ENCODE measurements at regions not wholly inside any gene's neighbourhood (a gene's known extent, or its start where the extent isn't known, plus 50 kb on each side); places are given as distances from the start of the nearest gene placed in this dataset.
"Not testable (repeated sequence)": the region's sequence is repeated elsewhere in the genome, so short reads cannot be mapped to it uniquely, and the experiment has no call there.

- DNase-seq (ENCODE audit: low spot score): no peak
- intact Hi-C loops (cut with DNase I): no loop called here
Observed at GRCh38 chr6:81384921-81385320, 367.6 kb downstream of the TENT5A start.

- intact Hi-C loops (cut with DNase I): no loop called here
- no peak for DNase-seq (ENCODE audit: low spot score)
Observed at GRCh38 chr6:81383472-81383871, 369.0 kb downstream of the TENT5A start.

DNA sequence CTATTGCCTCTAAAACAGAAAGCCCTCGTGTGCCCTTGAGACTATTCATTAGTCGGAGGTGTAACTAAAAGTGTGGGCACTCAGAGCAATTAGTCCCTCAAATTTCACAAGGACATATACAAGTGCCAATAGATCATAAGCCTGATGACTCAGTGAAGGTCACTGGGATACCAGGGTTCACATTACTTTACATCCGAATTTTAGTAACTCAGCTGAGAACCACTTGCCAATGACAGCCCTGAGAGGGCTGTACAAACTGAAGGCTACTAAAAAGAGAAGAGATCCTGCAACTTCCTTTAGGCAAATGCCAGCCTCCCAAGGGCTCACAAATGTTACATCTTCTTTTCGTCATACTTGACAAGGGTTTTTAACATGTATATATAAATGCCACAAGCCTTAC, 369.6 kb downstream of the TENT5A start:
- intact Hi-C loops (cut with DNase I): no loop called here

GRCh38 chr6:81381382-81381916, 371.0 kb downstream of the TENT5A start:
- intact Hi-C loops (cut with DNase I): no loop called here
- no peak for DNase-seq (ENCODE audit: low spot score)

More for the DNA sequence above, 369.6 kb downstream of the TENT5A start:
- no peak for DNase-seq (ENCODE audit: low spot score)

DNA sequence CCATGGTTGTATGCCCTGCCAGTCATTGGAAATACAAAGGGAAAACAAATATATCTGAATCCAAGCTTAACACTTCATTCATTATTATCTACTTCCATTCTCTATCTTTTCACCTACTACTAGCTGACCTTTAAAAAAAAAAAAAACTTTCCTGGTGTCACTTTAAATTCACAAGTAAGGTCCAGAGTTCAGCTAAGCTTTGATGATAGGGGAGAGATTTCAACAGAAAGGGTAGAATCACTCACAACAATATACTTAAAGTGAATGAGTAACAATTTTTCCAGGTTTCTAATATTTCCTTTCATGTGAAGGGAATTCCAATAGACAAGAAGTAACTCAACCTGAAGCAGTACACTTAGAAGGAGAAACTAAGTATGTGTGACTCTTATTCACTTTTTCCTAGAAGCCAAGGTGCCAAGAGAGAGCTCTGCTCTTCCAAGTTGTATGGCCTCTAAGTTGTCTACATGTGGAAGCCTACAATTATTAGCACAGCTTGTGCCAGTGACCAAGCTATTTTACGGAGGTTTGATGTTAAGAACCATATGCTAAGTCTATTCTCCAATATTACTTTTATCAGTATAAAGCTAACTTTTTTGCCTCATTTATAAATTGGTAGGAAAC, 371.7 kb downstream of the TENT5A start:
- intact Hi-C loops (cut with DNase I): no loop called here
- no peak for DNase-seq (ENCODE audit: low spot score)

DNA sequence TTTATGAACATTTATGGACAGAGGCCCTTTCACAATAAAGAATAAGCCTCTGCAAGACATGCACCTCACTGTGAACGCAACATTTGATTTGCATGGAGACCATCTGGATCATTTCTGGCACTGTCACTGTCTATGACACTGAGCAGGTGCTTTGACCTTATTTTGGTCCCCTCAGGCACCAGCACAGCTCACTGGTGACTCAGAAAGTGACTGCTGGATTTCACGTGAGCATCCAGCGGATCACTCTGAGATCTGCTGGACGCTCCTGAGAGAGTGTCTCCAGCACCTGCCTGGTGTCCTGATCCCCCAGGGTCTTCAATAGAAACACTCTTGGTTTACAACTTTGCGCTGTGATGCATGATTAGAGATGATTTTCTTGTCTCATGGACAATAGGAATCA, 375.7 kb downstream of the TENT5A start:
- intact Hi-C loops (cut with DNase I): no loop called here
- DNase-seq (ENCODE audit: low spot score): peak; percentile 51

DNA sequence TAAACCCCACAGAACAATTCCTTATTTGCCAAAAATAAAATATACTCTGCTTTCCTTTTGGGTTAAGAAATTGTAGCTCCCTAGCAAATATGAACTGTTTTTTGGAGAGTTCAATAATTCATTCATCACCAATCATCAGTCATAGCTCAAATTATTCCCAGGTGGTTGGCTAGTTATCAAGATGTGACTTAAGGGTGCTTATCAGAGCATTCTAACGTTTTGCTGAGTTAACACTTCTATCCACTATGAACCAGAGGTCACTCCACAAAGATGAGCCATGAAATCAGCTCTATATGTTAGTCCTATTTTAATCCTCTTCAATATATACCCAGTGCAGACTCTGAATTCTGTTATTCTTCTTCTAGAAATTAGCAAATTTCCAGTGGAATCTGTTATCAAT, 379.1 kb downstream of the TENT5A start:
- DNase-seq (ENCODE audit: low spot score): no peak
- intact Hi-C loops (cut with DNase I): no loop called here

DNA sequence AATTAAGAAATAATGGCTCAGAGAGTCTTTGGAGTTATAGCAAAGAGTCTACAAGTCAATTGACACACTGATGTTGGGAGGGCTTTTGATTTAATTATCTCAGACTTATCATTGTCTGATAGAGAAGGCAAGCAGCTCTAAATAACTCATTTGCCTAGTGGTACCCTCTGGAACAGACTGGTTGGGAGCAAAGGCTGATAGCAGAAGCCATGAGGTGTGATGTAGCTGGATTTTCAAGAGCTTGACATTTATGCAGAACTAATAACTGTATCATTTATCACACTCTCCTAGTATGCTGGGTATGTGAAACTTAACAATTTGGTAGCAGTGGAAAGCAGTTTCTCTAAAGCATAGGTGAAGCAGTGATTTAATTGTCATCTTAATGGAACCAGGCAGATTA, 380.6 kb downstream of the TENT5A start:
- intact Hi-C loops (cut with DNase I): no loop called here
- no peak for DNase-seq (ENCODE audit: low spot score)

- no peak for DNase-seq (ENCODE audit: low spot score)
- intact Hi-C loops (cut with DNase I): no loop called here
Observed at GRCh38 chr6:81366972-81367371, 385.5 kb downstream of the TENT5A start.

GRCh38 chr6:81362246-81362645, 390.2 kb downstream of the TENT5A start:
- intact Hi-C loops (cut with DNase I): no loop called here
- no peak for DNase-seq (ENCODE audit: low spot score)

DNA sequence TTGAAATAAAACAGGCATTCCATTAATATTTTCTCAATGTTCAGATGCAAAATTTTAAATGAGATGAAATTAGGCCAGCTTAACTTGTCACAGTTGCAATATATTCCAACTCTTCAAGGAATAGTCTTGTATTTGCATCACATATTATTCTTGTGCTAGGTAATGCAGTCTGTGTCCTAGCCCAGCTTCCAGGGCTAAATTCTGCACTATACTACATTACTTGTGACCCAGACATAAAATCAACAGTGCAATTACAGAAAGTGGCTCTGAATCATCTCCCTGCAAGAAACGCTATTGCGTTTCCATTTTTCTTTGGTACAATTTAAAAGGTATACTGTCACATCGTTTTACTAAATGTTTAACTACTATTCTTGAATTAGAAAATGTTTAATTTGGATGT, 399.2 kb downstream of the TENT5A start:
- intact Hi-C loops (cut with DNase I): no loop called here
- no peak for DNase-seq (ENCODE audit: low spot score)

GRCh38 chr6:81344026-81344425, 408.5 kb downstream of the TENT5A start:
- intact Hi-C loops (cut with DNase I); DNase-seq (ENCODE audit: low spot score): not testable (repeated sequence)

- intact Hi-C loops (cut with DNase I): no loop called here
- no peak for DNase-seq (ENCODE audit: low spot score)
Observed at GRCh38 chr6:81340946-81341345, 411.5 kb downstream of the TENT5A start.

- intact Hi-C loops (cut with DNase I): no loop called here
- no peak for DNase-seq (ENCODE audit: low spot score)
Observed at GRCh38 chr6:81331526-81331925, 421.0 kb downstream of the TENT5A start.

DNA sequence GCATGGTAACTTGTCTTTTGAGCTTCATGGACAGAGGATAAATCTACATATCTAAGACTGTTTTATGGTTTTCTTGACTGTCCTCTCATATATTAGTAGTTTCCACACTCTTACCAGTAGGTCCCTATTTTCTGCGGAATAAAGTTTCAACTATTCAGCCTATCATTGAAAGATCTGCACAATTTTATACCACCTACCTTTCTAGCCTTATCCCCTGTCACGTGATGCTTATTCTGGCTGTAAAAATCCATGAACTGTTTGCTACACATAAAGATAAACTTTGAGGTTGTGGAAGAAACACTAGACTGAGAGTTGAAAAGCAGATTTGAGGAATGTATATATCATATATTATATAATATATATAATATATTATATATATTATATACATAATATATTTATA, 423.8 kb downstream of the TENT5A start:
- no peak for DNase-seq (ENCODE audit: low spot score)
- intact Hi-C loops (cut with DNase I): no loop called here

GRCh38 chr6:81326881-81327561, 425.5 kb downstream of the TENT5A start:
- intact Hi-C loops (cut with DNase I): no loop called here
- DNase-seq (ENCODE audit: low spot score): no peak

DNA sequence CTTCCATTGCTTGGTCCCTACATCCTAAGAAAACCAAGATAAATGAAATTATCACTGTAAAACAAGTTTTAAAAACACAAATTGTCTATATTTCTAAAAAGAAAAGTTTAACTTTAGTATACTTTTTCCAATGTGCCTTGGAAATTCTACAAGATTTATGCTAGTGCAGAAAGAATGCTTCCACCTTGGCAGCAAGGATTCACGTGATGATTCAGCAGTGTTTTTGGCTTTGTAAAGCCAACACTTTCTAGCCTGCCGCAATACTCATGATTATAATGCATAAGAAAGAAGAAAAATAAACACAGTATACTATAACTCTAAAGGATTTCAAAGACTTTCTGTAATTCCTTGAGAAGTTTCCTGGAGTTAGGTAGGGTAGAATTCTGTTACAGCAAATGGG, 442.7 kb downstream of the TENT5A start:
- DNase-seq (ENCODE audit: low spot score): no peak
- intact Hi-C loops (cut with DNase I): no loop called here

DNA sequence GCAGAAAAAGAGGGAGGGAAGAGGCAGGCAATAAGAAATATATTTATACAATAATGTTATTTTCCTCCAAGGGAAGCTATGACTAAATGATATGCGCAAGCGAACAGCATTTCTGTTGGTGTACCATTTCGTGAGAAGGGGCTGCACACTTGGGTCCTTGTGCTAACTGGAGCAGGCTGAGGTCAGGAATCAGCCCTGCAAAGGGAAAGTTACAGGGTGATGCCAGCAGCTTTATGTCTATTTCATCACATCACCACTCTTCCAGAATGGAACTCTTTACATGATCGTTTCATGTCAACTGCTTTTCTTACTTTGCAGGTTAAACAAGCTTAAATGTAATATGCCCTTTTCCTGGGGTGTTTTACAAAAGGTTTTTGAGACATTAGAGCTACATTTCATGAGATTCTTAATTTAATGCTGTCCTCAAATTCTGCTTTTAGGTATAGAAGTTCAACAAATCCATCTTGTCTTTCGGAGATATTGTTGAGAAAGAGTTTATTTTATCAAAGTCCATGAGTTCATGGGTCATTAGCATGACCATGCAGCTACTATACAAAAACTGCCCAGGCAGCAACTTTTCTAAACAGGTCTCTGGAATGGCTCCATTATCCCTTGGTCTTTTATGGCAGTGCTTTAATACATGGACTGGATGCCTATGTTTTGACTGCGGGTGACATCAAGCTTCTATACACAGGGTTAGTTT, 443.8 kb downstream of the TENT5A start:
- intact Hi-C loops (cut with DNase I): no loop called here
- no peak for DNase-seq (ENCODE audit: low spot score)

DNA sequence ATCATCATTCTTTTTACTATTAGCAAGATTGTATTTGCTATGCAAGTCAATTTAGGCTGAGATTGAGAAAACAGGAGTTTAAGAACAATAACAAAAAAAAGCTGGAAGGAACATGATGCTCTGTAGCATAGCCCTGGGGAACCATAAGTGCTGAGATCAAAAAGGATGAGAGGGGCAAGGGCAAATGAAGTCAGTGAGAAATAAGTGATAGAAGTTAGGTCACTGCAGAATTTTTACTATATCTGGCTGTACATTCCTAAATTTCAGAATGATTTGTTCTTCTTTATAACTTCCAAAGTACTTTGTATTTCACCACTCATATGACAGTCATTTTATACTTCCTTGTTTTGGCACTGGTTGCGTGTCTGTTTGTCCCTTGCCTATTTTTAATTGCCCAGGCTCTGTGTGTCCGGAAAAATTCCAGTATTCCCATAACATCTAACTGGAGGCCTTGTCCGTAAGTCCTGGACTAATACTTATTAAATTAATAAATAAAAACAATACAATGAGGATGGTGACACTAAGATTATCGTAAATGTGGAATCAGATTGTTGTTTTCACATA, 444.7 kb downstream of the TENT5A start:
- no peak for DNase-seq (ENCODE audit: low spot score)
- intact Hi-C loops (cut with DNase I): no loop called here

DNA sequence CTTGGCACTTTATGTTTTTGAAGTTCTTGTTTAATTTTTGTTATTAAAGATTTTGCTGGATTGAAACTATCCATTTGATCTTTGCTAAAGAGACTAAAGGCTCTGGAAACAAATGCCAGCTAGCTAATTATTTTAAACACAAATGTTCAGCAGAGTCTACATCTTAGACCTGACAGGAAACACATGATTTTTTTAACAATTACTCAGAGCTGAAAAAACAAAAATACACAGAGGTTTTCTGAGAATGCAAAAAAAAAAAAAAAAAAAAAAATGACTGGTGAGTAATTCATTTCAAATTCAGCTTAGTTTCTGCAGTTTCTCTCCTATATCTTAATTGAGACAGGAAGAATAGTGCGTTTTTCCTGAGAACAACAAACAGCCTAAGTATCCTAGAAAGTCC, 448.0 kb downstream of the TENT5A start:
- intact Hi-C loops (cut with DNase I): no loop called here
- DNase-seq (ENCODE audit: low spot score): no peak
